ENCODE measurements at regions not wholly inside any gene's neighbourhood (a gene's known extent, or its start where the extent isn't known, plus 50 kb on each side); places are given as distances from the start of the nearest gene placed in this dataset.
"Not testable (repeated sequence)": the region's sequence is repeated elsewhere in the genome, so short reads cannot be mapped to it uniquely, and the experiment has no call there.

DNA sequence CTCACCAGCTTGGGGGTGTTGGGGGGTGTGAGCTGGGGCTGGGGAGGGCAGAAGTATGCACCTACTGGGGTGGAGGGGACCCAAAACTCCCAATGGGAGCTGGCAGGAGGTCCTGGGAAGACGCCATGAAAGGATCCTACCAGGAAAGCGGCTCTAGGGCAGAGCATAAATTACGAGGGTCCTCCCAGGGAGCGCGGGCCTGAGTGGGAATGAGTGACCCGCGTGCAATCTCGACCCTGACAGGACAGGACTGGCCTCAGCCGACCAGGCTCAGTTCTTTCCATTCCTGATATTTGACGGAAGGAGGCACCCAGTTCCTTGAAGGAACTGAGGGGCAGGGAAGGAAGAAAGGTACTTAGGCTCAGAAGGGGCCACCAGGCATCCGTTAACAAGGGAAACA, 1452.8 kb upstream of the TPTE start:
- H2AK5ac ChIP-seq (ENCODE audit: low read depth, low read length); BruUV-seq (replicated peaks); H3K9ac ChIP-seq (ENCODE audit: low read depth, low read length); H3K9me3 ChIP-seq (ENCODE audit: control insufficient read depth, insufficient read depth, low read length); intact Hi-C loops (cut with micrococcal nuclease); DNase-seq; H2AK9ac ChIP-seq (replicated peaks; ENCODE audit: low read depth, low read length, poor library complexity); dilution Hi-C loops (cut with HindIII; ENCODE audit: low sequenced_read_pairs, unreplicated experiment); H3K27me3 ChIP-seq (ENCODE audit: control insufficient read depth, insufficient read depth, low read length); H3K27ac ChIP-seq (ENCODE audit: insufficient read depth, low read length); H3K14ac ChIP-seq (replicated peaks; ENCODE audit: low read depth, low read length); H2BK20ac ChIP-seq (ENCODE audit: low read depth, low read length); H3K4ac ChIP-seq (ENCODE audit: low read depth, low read length); in situ Hi-C loops (cut with MboI; ENCODE audit: low sequenced_read_pairs); H2AFZ ChIP-seq (replicated peaks; ENCODE audit: low read length, poor library complexity); H3K9me1 ChIP-seq (ENCODE audit: insufficient read depth, low read length); ATAC-seq (ENCODE audit: low read depth); H4K5ac ChIP-seq (ENCODE audit: low read depth, low read length); CTCF ChIA-PET; H3K4me2 ChIP-seq (ENCODE audit: low read depth, low read length); H4K20me1 ChIP-seq (ENCODE audit: insufficient read depth, low read length); H4K8ac ChIP-seq (ENCODE audit: low read depth in 2 of 2, low read length in 2 of 2); POLR2A ChIA-PET (ENCODE audit: unreplicated experiment); H3K23ac ChIP-seq (ENCODE audit: low read depth, low read length); H2BK15ac ChIP-seq (ENCODE audit: low read depth, low read length); H2BK5ac ChIP-seq (ENCODE audit: low read depth, low read length, poor library complexity, severe bottlenecking); H3K4me1 ChIP-seq (ENCODE audit: control insufficient read depth, insufficient read depth, low read length); H3K56ac ChIP-seq (ENCODE audit: extremely low read depth, insufficient read depth, low read length); H3K4me3 ChIP-seq (ENCODE audit: insufficient read depth, low read depth, low read length); H3K79me1 ChIP-seq (ENCODE audit: low read depth in 1 of 2, low read length in 2 of 2); H3K18ac ChIP-seq (ENCODE audit: low read depth, low read length); H3K36me3 ChIP-seq (ENCODE audit: control insufficient read depth, insufficient read depth, low read length); H4K91ac ChIP-seq (ENCODE audit: insufficient read depth, low read depth, low read length); H2BK120ac ChIP-seq (ENCODE audit: low read depth, low read length): not testable (repeated sequence)
- no CpG with 5 or more reads among the region's 11 CpGs for WGBS, 2 experiments (ENCODE audit: extremely low coverage in 2 of 2, insufficient read length in 1 of 2)

DNA sequence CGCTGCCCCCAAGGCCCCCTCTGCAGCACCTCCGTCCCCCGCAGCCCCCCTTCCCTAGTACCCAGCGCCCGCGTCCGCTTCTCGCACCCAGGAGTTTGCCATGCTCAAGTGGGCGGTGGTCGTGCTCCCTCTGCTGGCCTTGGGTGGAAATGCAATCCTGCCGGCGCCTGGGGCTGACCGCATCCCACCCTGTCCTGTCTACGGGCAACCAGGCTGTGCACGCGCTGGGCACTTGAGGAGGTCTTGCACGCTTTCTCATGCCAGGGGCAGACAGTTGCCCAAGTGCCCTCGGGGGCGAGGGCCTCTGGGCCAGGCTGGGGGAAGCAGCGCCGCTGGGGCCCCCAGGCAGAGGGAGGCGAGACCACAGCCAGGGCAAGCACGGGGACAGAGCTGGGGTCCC, 1450.7 kb upstream of the TPTE start:
- H2AK5ac ChIP-seq (ENCODE audit: low read depth, low read length); H3K27me3 ChIP-seq (ENCODE audit: control insufficient read depth, insufficient read depth, low read length); POLR2A ChIA-PET (ENCODE audit: unreplicated experiment); H2AFZ ChIP-seq (replicated peaks; ENCODE audit: low read length, poor library complexity); H3K9me3 ChIP-seq (ENCODE audit: control insufficient read depth, insufficient read depth, low read length); H2AK9ac ChIP-seq (replicated peaks; ENCODE audit: low read depth, low read length, poor library complexity); H4K5ac ChIP-seq (ENCODE audit: low read depth, low read length); H4K8ac ChIP-seq (ENCODE audit: low read depth in 2 of 2, low read length in 2 of 2); H3K4ac ChIP-seq (ENCODE audit: low read depth, low read length); H3K9ac ChIP-seq (ENCODE audit: low read depth, low read length); H2BK5ac ChIP-seq (ENCODE audit: low read depth, low read length, poor library complexity, severe bottlenecking); H3K27ac ChIP-seq (ENCODE audit: insufficient read depth, low read length); H4K20me1 ChIP-seq (ENCODE audit: insufficient read depth, low read length); CTCF ChIA-PET; BruUV-seq (replicated peaks); H3K56ac ChIP-seq (ENCODE audit: extremely low read depth, insufficient read depth, low read length); H2BK15ac ChIP-seq (ENCODE audit: low read depth, low read length); dilution Hi-C loops (cut with HindIII; ENCODE audit: low sequenced_read_pairs, unreplicated experiment); H3K14ac ChIP-seq (replicated peaks; ENCODE audit: low read depth, low read length); ATAC-seq (ENCODE audit: low read depth); H2BK20ac ChIP-seq (ENCODE audit: low read depth, low read length); H3K36me3 ChIP-seq (ENCODE audit: control insufficient read depth, insufficient read depth, low read length); H3K18ac ChIP-seq (ENCODE audit: low read depth, low read length); DNase-seq; H3K4me2 ChIP-seq (ENCODE audit: low read depth, low read length); H3K4me3 ChIP-seq (ENCODE audit: insufficient read depth, low read depth, low read length); in situ Hi-C loops (cut with MboI; ENCODE audit: low sequenced_read_pairs); intact Hi-C loops (cut with micrococcal nuclease); H2BK120ac ChIP-seq (ENCODE audit: low read depth, low read length); H3K23ac ChIP-seq (ENCODE audit: low read depth, low read length); H3K9me1 ChIP-seq (ENCODE audit: insufficient read depth, low read length); H3K79me1 ChIP-seq (ENCODE audit: low read depth in 1 of 2, low read length in 2 of 2); H4K91ac ChIP-seq (ENCODE audit: insufficient read depth, low read depth, low read length); H3K4me1 ChIP-seq (ENCODE audit: control insufficient read depth, insufficient read depth, low read length): not testable (repeated sequence)
- no CpG with 5 or more reads among the region's 23 CpGs for WGBS, 2 experiments (ENCODE audit: extremely low coverage in 2 of 2, insufficient read length in 1 of 2)
